ENCODE measurements at regions not wholly inside any gene's neighbourhood (a gene's known extent, or its start where the extent isn't known, plus 50 kb on each side); places are given as distances from the start of the nearest gene placed in this dataset.
"Not testable (repeated sequence)": the region's sequence is repeated elsewhere in the genome, so short reads cannot be mapped to it uniquely, and the experiment has no call there.

DNA sequence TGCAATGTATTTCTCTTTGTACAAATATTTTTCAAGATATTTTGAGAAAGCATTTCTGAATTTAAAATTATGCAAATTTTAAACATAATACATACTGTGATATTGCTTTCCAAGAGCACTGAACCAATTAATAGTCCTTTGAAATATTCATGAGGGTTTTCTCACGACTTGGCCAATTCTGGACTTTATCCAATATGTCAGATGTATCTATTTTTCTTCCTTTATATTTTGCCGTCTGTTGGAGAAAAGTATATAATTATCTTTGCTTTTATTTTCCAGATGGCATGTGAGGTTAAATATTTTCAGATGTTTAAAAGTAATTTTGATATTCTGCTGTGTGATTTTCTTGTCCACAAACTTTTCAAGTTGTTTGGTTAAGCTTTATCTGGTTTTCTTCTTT lies 378.9 kb downstream of the SLCO4C1 start:
- DNase-seq, result no peak

DNA sequence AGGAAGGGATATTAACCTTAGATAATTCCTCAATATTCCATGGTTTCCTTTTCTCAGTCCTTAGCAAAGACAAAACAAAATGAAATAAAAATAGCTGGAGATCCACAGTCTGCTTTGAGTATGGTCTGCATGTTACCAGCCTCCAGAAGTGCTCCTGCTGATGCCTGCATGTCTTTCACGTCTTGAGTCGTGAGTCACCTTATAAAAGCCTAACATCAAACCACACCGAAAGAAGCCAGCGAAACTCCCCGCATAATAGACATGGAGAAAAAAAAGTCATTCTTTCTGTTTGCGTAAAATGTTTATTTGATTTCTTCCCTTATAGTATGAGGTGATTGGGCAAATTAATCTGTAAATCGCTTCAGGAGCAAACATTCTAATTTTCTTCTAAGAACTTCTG lies 380.5 kb downstream of the SLCO4C1 start:
- no peak for DNase-seq

DNA sequence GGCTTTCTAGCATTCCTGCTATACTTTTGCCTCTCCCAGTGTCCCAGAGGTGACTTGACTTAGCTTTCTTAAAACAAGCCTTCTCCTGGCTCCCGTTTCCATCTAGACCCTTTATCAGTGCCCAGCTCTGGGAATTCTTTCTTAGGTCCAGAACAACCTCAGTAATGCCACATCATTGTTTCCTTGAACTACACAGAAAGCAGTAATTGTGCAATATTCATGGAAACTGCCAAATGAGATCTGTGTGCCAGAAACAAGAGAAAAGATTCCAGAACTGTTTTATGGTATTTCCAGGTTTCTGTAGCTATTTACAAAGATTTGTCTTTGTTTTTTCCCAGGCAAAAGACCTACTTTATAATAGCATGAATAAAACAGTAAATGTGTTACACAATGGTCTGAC lies 391.3 kb downstream of the SLCO4C1 start:
- DNase-seq, result no peak

DNA sequence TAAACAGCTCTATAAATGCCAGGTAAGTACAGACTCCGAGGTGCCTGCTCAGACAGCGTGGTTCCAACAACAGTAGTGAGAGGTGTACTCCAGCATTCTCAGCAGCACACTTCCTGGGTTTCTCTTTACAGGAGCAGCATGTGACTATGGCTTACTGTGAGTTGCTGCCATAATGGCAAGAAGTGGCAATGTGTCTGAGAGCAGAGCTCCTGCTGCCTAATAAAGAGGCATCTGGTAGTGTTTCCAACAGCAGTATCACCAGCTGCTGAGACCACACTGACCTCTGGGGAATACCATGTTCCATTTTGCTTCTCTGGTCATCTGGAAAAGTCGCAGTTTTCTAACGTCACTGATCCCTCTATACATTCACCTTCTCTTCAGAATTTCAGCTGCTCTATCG lies 398.2 kb downstream of the SLCO4C1 start:
- DNase-seq, result peak; percentile 24 to 80 (median 63)

DNA sequence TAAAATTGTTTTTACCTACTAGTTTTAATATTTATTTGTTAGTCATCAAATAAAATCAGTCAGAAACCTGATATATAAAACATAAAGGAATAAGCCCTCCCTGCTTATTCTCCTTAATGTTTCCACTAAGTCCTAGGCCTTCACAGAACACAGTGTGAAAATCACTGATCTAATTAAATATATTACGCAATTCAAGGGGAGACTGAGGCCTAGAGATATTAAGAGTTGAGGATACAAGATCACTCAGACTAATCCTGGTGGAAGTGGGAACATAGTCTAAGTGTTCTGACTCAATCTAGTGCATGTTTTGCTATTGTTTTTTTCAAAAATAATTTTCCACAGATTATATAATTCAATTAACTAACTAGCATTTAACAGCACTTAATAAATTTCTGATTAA lies 401.1 kb downstream of the SLCO4C1 start:
- DNase-seq, result no peak

DNA sequence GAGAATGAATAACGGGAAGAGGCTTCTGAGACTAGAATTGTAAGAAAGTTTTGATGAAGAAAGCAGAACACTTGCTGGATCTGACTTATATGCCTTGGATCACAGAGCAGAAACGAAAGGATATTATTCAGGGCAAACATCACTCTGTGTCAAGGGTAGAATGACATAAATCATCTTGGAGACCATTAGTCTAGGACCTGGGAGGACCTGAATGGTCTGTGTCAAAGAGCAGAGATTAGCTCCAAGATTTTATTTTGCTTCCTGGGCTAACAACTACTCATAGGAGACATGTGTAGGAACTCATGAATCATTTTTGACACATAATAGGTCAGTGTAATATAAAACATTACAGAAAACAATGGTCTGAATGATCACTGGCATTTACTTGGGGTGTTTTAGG lies 417.9 kb downstream of the SLCO4C1 start:
- DNase-seq, result peak in 2 of 3 experiments; percentile 16 to 73

DNA sequence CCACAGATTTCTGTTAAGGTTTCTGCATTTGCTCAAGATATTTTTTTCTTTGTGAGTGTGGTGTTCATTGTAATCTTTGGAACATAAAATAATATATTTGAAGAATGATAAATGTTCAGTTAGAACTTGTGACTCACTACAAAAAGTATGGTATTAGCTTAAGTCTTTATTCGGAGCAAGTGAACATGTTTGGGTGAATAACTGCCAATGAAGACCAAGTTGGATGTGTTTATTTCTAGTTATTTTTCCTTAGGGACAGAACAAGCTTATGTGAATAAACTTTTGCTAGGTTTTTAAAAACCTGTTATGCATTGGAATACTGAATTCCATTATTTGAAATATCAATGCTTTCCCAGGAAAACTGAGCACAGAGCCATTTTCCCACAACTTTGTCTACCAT lies 418.6 kb downstream of the SLCO4C1 start:
- no peak for DNase-seq

DNA sequence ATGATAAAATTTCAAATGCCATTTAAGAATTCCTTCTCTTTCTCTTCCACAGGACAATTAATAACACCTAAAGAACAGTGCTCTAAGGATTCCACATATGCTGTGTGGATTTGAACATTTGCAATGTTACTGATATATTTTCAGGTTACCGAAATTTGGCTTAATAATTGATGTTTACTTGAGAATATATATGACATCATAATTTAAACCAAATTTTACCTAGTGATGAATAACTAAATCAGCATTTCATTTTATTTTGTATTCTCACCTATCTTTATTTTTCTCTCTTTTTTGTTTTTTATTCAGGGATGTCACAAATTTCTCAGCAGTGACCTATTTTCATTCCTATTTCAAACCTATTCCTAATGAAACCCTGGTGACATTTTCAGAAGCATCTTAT lies 429.6 kb downstream of the SLCO4C1 start:
- DNase-seq, result no peak

DNA sequence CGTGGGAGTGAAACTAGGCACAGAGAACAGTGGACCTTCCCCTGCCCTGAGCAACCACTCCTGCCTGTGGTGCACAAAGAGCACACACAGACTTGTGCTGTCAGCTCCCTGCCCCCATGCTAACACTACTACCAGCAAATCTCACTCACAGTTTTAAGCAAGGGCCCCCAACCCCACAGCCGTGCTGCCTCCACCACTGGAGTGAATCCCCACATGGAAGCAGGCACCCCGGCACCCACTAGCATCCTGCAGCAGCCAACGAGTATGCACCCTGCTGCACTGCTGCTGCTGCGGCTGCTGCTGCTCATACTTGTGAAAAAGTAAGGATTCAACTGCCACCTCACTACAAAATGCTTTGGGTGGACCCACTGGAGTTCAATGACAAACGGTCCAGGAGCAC lies 435.5 kb downstream of the SLCO4C1 start:
- no peak for DNase-seq

DNA sequence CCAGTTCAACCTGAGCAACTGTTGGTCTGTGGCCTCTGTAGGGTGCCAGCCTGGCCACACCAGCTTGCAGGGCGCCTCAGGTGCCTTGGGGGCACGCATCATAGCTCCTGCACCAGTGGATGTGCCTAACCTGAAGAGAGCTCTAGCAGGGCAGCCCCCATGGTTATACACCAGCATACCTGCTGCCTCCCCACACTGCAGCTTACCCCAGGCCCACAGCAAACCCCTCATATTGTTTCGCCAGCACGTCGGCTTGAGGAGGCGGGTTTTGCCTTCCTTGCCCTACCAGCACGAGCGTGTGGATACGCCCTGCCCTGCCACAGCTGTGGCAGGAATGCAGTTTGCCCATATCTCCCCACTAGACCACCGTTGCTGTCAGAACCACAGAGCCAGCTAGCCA lies 435.9 kb downstream of the SLCO4C1 start:
- DNase-seq, result no peak

DNA sequence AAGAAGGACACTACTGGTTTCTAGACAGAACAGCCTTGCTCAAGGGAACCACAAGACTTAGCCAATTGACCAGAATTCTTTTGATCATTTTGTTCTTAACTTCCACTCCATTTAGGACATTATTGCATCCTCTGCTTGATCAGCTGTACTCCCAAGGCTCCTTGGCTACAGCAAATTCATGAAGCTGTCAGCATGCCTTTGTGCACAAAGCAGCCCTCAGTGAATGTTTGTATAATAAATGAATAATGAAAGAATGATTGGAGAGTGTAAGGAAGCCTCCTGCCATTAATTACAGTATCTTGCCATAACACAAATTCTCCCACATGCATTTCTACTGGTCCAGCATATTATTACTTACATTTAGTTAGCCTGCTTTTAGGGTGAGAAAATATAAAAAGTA lies 449.6 kb downstream of the SLCO4C1 start:
- DNase-seq, result no peak

DNA sequence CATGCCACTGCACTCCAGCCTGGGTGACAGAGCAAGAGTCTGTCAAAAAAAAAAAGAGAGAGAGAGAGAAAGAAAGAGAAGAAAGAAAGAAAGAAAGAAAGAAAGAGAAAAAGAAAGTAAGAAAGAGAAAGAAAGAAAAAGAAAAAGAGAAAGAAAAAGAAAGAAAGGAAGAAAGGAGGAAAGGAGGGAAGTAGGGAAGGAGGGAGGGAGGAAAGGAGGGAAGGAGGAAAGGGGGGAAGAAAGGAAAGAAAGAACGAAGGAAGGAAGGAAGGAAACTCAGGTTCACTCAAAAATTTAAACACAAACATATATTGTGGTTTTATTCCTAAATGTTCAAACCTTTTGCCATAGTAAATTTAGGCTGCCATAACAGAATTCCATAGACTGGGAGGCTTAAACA lies 453.0 kb downstream of the SLCO4C1 start:
- DNase-seq, result no peak

DNA sequence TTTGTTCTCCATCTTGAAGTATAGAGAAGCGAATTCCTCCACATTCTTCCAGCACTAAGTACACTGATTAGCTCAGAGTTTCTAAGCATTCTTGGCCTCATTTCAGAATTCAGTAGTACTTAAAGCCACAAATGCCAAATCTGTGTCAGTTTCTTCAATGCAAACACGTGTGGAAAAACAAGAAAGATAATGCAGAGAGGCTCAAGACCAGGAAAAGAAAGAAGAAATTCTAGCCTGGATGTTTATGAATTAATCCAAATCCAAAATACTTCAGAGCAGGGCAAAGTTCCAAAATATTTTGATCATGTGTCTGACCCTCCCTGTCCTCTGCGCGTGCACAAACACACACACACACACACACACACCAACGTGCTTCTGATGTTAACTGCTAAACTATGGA lies 457.6 kb downstream of the SLCO4C1 start:
- no peak for DNase-seq

DNA sequence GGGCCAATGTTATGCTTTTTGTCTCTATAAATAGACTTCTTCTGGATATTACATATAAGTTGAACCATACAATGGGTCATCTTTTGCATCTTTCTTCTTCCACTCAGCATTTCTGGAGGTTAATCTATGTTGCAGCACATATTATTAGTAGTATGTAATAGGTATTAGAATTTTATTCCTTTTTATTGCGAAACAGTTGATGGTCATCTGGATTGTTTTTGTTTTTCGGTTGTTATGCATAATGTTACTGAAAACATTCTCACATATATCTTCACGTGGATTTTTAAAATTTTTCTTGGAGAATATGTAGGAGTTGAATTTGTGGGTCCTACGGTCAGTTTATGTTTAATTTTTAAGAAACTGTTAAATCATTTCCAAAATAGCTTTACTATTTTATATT lies 466.8 kb downstream of the SLCO4C1 start:
- DNase-seq, result no peak

DNA sequence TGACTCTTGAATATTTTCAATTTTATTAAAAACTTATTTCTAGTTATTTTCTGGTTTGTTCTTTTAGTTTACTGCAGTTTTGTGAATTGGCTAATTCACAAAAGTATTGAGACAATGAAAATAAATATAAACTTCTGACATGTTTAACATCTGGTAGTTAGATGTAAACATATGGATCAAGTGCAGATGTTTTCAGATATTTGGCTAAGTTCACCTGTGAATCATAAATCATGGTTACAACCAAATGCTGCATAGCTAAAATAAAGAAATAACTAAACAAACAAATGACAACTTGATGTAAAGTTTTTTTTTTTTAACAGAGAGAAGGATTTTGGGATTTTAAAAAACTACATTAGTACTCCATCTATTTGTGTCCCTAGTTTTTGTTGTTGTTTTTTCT lies 484.6 kb downstream of the SLCO4C1 start:
- DNase-seq, result no peak

DNA sequence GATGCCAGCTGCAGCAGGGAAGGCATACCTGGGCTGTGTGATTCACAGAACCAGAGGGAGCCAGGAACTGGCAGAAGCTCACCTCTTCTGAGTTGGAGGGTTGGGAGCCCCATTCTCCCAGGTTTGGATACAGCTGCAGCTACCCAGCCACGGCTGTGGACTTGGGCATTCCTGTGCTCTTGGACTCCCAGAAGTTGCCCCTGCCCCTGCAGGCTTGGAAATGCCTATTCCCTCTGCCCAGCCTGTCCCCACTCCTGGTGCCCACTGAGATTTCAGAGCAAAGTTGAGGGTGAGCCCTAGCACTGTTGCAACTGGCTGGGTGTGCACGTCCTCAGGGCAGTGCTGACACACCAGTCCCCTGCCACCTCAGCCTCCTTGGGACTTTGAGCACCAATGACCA lies 489.7 kb downstream of the SLCO4C1 start:
- DNase-seq, result no peak

DNA sequence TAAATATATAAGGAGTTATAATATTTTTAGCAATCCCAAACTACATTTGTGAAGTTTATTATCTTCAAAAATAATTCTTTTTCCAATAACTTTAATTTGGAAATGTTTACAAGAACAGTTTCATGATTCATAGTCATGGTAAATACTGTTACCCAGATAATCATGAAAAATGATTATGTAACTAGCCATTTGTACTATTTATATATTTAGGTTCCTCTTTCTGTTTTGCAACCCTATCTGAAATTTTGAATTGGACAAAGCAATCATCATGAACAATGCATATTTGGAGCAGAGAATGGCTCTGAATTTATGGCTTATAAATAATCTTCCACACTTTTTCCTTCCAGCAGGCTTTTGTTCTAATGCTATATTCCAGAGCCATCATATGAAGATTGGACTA lies 499.7 kb downstream of the SLCO4C1 start:
- no peak for DNase-seq

DNA sequence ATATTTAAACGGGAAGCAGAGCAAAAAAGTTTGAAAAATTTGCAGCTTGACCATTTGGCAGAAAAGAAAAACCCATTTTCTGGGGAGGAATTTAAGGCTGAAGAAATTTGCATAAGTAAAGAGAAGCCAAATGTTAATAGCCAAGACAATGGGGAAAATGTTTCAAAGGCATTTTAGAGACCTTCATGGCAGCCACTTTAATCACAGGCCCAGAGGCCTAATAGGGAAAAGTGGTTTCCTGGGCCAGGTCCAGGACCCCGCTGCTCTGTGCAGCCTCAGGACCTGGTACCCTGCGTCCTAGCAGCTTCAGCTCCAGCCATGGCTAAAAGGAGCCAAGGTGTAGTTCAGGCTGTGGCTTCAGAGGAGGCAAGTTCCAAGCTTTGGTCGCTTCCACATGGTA lies 507.3 kb downstream of the SLCO4C1 start:
- no peak for DNase-seq

DNA sequence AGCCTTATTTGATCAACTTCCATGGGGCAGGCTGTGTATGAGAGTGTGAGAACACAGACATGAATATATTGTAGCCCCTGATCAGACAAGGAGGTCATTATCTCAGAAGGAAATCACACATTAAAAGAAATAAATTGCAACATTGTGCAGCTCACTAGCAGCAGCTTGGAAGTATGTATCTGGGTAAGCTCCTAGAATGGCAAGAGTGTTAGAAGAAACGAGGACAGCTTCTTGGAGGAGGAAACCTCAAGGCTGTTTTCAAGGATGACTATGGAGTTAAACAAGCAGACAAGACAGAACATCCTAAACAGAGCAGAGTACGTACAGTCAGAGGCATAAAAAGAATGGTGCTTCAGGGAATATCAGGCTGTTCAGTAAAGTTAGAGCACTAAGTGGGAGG lies 511.0 kb downstream of the SLCO4C1 start:
- no peak for DNase-seq

DNA sequence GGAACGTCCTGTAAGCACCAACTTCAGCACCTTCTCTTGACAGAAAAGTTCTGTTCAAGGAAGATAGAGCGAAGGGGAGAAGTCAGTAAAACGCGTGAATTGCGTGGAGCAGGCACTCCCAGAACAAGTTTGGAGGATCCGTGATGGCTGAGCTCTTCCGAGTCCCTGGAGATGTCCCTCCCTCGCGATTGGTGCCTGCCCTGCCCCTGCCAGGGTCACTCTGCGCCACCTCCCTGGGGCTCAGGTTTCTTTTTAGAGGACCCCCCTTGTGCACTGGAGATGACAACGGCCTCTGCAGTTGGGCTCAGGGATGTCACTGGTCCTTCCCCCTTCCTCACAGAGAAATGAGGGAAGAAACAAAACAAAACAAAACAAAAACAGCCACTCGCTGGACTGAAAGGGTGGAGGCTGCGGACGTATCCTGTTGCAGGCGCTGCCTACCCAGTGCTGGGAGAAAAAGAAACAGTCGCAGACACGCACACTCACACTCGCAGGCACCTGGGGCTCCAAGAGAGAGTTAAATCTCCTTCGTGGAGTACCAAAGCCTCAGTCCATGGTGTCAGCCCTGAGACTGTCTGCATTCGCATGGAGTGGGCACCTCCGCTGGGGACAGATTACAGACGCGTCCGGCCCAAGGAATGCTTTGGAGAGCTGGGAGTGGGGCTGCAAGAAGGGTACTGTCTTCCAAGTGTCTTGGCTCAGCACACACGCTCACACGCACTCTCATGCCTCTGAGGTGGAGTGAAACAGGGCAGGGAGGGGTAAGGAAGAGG lies 512.7 kb downstream of the SLCO4C1 start:
- peak; percentile 13 to 48 (median 24) for DNase-seq

DNA sequence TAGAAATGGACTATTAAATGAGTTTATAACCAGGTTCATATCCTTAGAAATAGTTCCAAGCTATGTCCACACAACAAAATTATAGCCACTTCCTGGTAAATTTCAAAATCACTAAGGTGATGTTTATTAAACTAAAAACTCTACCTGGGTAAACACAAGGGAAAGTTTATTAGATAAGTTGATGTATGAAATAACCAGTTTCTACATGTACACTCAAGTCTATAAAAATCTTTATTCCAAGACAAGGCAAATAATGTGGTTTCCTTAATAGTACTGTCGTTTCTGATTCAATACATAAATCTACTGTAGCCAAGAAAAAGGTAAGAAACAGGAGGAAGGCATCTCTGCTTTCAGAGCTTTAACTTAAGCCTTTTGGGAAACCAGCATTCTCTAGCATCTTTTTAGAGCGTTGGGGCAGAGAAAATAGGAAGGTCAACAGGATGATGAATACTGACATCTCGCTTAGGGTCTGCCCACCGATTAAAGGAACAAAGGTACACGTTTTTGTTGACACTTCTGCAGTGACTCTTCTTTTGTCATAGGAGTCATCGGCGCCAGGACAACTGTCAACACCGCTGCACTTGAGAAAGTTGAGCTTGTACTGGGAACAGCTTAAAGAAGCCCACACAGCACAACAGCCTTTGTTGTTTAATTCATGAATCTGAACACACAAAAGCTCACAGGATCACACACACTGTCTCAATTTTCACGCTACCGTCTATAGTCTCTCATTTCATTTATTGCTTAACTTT lies 513.6 kb downstream of the SLCO4C1 start:
- peak in 2 of 3 experiments; percentile 10 to 64 for DNase-seq

DNA sequence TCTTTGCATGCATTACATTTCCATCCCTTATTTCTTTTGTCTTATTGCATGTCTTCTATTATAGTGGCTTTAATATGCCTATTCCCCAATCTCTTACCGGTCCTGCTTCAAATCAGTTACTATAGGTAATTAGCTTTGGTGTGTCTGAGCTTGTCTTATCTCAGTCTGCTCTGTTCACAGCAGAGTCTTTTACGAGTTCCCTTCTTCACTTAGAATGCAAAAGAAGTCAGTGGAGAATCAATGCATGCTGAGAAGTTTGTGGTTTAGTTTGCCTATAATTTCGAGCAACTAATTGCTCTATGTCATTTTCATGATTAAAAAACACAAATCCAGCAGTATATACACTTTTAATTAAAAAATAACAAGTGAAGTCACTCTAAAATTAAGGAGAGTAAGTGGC lies 545.0 kb downstream of the SLCO4C1 start:
- no peak for DNase-seq

DNA sequence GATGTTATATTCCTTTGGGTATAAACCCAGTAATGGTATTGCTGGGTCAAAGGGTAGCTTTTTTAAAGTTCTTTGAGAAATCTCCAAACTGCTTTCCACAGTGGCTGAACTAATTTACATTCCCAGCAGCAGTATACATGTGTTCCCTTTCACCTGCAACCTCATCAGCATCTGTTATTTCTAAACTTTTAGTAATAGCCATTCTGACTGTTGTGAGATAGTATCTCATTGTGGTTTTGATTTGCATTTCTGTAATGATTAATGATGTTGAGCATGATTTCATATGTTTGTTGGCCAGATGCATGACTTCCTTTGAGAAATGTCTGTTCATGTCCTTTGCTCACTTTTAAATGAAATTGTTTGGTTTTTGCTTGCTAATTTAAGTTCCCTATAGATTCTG lies 553.1 kb downstream of the SLCO4C1 start:
- not testable (repeated sequence) for DNase-seq

DNA sequence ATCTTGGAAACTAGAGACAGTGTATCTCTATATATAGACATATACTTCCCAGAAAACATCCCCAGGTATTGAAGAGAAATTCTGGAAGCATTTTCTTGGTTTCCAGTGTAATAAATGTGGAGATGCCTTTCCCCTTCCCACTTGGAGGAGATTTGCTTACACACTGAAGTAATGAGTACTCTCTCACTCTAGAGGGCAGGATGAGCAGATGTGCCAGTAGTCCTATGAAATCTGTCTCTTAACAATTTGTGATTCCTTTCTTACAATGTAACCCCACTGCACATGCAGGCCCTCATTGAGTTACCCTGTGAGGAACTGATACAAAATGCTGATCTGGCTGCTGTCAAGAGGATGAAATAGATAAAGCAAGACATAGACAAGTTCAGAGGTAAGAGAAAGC lies 567.2 kb downstream of the SLCO4C1 start:
- peak in 1 of 3 experiments; percentile 1 for DNase-seq

DNA sequence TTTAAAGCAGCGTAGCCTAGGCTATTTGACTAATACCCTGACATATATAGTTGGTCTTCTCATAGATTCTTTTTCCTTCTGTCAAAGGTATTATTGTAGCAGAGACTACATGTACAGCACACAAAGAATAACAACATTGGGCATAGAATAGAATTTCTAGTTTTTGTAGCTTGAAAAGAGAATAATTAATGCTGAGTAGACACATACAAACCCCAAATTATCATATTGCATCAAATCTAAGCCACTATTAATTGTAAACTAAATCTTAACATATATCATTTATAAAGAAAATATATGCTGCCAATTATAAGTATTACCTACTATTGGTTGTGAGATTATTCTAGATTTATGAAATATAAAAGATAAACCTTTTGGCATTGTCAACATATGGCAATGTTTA lies 574.5 kb downstream of the SLCO4C1 start:
- no peak for DNase-seq
